ENCODE measurements at regions not wholly inside any gene's neighbourhood (a gene's known extent, or its start where the extent isn't known, plus 50 kb on each side); places are given as distances from the start of the nearest gene placed in this dataset.

DNA sequence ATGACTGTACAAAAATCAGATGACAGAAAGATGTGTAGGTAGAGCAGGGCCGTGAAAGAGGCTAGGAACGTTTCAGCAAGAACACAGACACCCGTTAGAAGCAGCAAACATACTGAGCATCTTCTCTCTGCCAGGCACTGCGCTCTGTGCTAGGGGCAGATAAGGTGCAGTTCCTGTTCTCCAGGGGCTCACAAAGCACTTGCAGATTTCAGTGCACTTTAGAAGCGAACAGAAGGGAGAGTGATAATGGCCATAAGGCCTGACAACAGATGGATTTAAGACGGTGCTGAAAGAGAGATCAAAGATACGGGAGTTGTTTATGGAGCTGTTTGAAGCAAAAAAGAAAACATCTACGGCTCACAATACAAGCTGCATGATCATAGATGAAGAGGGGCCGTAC lies 200.3 kb upstream of the FOXD3 start:
- TF ChIP-seq, protein P1, sequence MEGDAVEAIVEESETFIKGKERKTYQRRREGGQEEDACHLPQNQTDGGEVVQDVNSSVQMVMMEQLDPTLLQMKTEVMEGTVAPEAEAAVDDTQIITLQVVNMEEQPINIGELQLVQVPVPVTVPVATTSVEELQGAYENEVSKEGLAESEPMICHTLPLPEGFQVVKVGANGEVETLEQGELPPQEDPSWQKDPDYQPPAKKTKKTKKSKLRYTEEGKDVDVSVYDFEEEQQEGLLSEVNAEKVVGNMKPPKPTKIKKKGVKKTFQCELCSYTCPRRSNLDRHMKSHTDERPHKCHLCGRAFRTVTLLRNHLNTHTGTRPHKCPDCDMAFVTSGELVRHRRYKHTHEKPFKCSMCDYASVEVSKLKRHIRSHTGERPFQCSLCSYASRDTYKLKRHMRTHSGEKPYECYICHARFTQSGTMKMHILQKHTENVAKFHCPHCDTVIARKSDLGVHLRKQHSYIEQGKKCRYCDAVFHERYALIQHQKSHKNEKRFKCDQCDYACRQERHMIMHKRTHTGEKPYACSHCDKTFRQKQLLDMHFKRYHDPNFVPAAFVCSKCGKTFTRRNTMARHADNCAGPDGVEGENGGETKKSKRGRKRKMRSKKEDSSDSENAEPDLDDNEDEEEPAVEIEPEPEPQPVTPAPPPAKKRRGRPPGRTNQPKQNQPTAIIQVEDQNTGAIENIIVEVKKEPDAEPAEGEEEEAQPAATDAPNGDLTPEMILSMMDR (conservative IDR thresholded peaks at IDR 0.05 in 1 of 2, IDR thresholded peaks at IDR 0.05 in 1 of 2; ENCODE audit: low read depth in 1 of 2, low read length in 2 of 2), result no peak
- no peak for TF ChIP-seq EZH2 (IDR thresholded peaks at IDR 0.05; ENCODE audit: low read length, missing control alignments)

Measured in fibroblast of lung (primary cell).